Thymus (tissue), 11 donors: ENCODE measurements at regions not wholly inside any gene's neighbourhood (a gene's known extent, or its start where the extent isn't known, plus 50 kb on each side); places are given as distances from the start of the nearest gene placed in this dataset.

Experiments used
- DNase-seq, 9 donors: peaks; one replicate each; pipeline ENCODE4 v3.0.0-alpha.2; 2013; ENCODE audit warnings: low spot score in 9 of 9, low read depth in 6 of 9, missing footprints in 1 of 9
- H3K27ac ChIP-seq, 2 donors: one replicate each; pipeline ENCODE4 v1.5.1; 2013; ENCODE audit warnings: control low read depth in 1 of 2, low read depth in 1 of 2, low read length in 1 of 2, mild to moderate bottlenecking in 1 of 2, moderate library complexity in 1 of 2
- H3K27me3 ChIP-seq, 2 donors: one replicate each; pipeline ENCODE4 v1.5.1; 2013; ENCODE audit warnings: low read length in 1 of 2; ENCODE audit not compliant: control insufficient read depth in 2 of 2, insufficient read depth in 1 of 2
- H3K36me3 ChIP-seq, 2 donors: one replicate each; pipeline ENCODE4 v1.5.1; 2013; ENCODE audit warnings: low read length in 1 of 2, mild to moderate bottlenecking in 1 of 2, moderate library complexity in 1 of 2; ENCODE audit not compliant: control insufficient read depth in 2 of 2, insufficient read depth in 2 of 2
- H3K4me1 ChIP-seq, 2 donors: one replicate each; pipeline ENCODE4 v1.5.1; 2013; ENCODE audit warnings: low read length in 2 of 2; ENCODE audit not compliant: control insufficient read depth in 2 of 2, insufficient read depth in 2 of 2
- H3K4me3 ChIP-seq, 2 donors: one replicate each; pipeline ENCODE4 v1.5.1; 2013; ENCODE audit warnings: low read length in 2 of 2, control low read depth in 1 of 2, mild to moderate bottlenecking in 1 of 2
- H3K9me3 ChIP-seq, 2 donors: one replicate each; pipeline ENCODE4 v1.5.1; 2013; ENCODE audit warnings: low read length in 1 of 2, mild to moderate bottlenecking in 1 of 2; ENCODE audit not compliant: control insufficient read depth in 2 of 2, insufficient read depth in 1 of 2
- WGBS: extraction: QIAGEN DNeasy Blood & Tissue Kit; methylation state at CpG from one replicate; pipeline ENCODE4 v1.1.7; 2013; 5-methylcytosine and 5-hydroxymethylcytosine counted together
- donor health status: healthy.

- Histone ChIP-seq H3K27me3 (peaks cover 0 to 13% of the 10 kb centered on the region in 2 donors), H3K9me3 (no peaks in the 10 kb centered on the region), H3K4me3 (no peak overlapping the region), H3K36me3 (no peaks in the 10 kb centered on the region), H3K27ac (no peak overlapping the region), H3K4me1 (no peaks in the 10 kb centered on the region)
- WGBS: 89% methylated on average over 11 of the region's 11 CpGs
- DNase-seq: no peak
Observed at GRCh38 chr11:70710192-70710591, 311.9 kb downstream of the CTTN start.

DNA sequence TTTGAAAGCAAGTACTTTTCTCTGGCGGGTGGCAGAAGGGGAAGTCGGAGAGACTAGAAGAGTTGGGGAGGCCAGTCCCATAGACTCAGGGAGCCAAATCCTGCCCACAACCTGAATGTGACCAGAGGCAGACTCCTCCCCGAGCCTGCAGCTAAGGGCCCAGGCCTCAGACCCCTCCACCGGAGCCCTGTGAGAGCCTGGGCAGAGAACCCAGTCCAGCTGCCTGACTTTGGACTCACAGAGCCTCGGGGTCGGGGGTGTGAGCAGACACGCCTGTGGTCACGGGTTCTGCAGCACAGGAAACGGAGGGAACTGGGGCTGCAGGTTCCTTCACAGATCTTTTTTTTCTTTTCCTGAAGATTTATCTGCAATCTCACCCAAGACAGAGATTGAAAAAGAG is 312.3 kb downstream of the CTTN start:
- Histone ChIP-seq H3K9me3 (no peaks in the 10 kb centered on the region), H3K27me3 (peaks cover 0 to 13% of the 10 kb centered on the region in 2 donors), H3K4me3 (no peak overlapping the region), H3K27ac (no peak overlapping the region), H3K4me1 (no peaks in the 10 kb centered on the region), H3K36me3 (no peaks in the 10 kb centered on the region)
- no peak for DNase-seq
- 12% methylated on average over 9 of the region's 9 CpGs for WGBS

- Histone ChIP-seq H3K36me3 (no peaks in the 10 kb centered on the region), H3K27ac (no peak overlapping the region), H3K27me3 (peaks cover 0 to 13% of the 10 kb centered on the region in 2 donors), H3K9me3 (no peaks in the 10 kb centered on the region), H3K4me1 (no peaks in the 10 kb centered on the region), H3K4me3 (no peak overlapping the region)
- WGBS: 85% methylated on average over 30 of the region's 30 CpGs
- DNase-seq: no peak
Observed at GRCh38 chr11:70711095-70711910, 313.0 kb downstream of the CTTN start.

- 75% methylated on average over 11 of the region's 11 CpGs for WGBS
Observed at GRCh38 chr11:70711911-70712185, 313.5 kb downstream of the CTTN start.

GRCh38 chr11:70712471-70712870 is 314.1 kb downstream of the CTTN start:
- Histone ChIP-seq H3K4me3 (no peak overlapping the region), H3K27ac (no peak overlapping the region), H3K4me1 (no peaks in the 10 kb centered on the region), H3K36me3 (no peaks in the 10 kb centered on the region), H3K9me3 (no peaks in the 10 kb centered on the region), H3K27me3 (peaks cover 0 to 18% of the 10 kb centered on the region in 2 donors)
- 57% methylated on average over 10 of the region's 10 CpGs for WGBS
- no peak for DNase-seq

More at GRCh38 chr11:70711911-70712185, 313.5 kb downstream of the CTTN start:
- Histone ChIP-seq H3K4me1 (no peaks in the 10 kb centered on the region), H3K4me3 (no peak overlapping the region), H3K9me3 (no peaks in the 10 kb centered on the region), H3K36me3 (no peaks in the 10 kb centered on the region), H3K27ac (no peak overlapping the region), H3K27me3 (peaks cover 0 to 16% of the 10 kb centered on the region in 2 donors)
- no peak for DNase-seq

DNA sequence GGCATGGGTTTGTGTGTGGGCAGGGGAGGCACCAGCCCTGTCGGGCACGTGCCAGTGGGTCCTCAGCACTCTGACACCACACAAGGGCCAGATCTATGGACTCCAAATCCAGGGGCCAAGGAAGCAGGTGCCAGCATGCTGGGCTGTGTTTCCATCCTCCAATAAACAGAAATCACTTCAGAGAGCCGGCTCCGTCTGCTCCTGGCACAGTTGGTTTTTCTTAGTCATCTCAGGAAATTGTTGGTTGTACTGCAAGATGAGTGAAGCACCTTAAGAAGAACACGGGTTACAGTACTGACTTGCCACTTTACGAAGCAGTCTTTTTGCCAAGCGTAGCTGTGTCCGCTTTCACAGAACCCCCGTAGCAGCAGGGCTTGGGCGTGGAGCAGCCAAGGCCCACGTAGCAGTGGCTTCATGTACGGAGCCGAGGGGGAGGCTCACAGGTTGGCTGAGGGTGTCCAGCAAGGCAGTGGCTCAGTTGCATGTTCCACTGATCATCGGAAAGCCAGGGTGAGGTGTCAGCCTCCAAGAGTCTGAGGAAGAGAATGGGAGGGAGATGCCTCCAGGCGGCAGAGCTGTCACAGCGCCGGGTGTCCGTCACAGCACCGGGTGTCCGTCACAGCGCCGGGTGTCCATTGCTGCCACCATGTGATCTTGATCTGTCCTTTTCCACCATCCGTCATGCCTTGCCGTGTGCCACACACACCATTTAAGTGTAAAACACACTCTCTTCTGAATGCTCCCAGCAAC is 314.9 kb downstream of the CTTN start:
- H3K4me3 ChIP-seq: no peak overlapping the region
- peaks cover 0 to 26% of the 10 kb centered on the region in 2 donors for H3K27me3 ChIP-seq
- WGBS: 93% methylated on average over 24 of the region's 24 CpGs
- DNase-seq: no peak
- H3K36me3 ChIP-seq: no peaks in the 10 kb centered on the region
- no peaks in the 10 kb centered on the region for H3K9me3 ChIP-seq
- H3K4me1 ChIP-seq: no peaks in the 10 kb centered on the region
- H3K27ac ChIP-seq: no peak overlapping the region

- Histone ChIP-seq H3K27ac (no peak overlapping the region), H3K4me1 (no peaks in the 10 kb centered on the region), H3K4me3 (no peak overlapping the region), H3K36me3 (no peaks in the 10 kb centered on the region), H3K9me3 (no peaks in the 10 kb centered on the region), H3K27me3 (peaks cover 0 to 27% of the 10 kb centered on the region in 2 donors)
- no peak for DNase-seq
- WGBS: 55% methylated on average over 10 of the region's 10 CpGs
Observed at GRCh38 chr11:70713988-70714665, 315.8 kb downstream of the CTTN start.

DNA sequence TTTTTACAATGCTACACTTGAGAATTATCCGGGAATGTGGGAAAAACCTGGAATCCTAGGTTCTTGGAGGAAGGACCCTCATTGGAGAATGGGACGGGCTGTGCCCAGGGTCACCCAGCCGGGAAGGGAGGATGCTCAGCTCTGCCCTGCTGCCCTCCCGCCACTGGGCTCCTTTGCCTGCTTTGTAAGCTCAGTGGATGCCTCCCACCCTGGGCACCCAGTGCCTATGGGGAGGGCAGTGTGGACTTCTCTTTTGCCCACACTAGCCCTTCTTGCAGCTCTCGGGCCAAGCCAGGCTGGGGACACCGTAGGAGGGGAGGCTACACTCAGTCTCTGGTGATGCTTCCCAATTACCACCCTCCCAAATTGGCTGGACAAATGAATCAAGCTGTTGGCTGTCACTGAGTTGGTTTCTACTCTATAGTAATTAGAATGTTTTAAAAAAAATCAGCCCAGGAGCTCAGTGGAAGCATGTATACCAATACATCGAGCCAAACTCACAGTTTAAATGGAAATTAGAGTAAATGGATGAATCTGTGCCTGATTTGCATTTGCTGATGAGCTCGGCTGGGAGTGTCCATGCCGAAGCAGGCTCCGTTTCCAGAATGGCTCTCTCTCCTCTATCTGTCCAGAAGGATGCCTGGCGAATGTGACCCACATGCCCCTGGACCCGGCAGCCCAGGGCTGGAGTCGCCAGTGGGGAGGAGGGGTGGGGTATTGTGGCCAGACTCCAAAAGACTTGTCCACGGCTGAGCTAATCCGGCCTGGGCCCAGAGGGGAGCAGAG is 317.0 kb downstream of the CTTN start:
- no peak overlapping the region for H3K27ac ChIP-seq
- H3K9me3 ChIP-seq: no peaks in the 10 kb centered on the region
- no peaks in the 10 kb centered on the region for H3K4me1 ChIP-seq
- H3K27me3 ChIP-seq: peaks cover 0 to 27% of the 10 kb centered on the region in 2 donors
- DNase-seq: no peak
- 89% methylated on average over 15 of the region's 15 CpGs for WGBS
- no peak overlapping the region for H3K4me3 ChIP-seq
- no peaks in the 10 kb centered on the region for H3K36me3 ChIP-seq
